SJCRH30 (cell line): ENCODE measurements at regions not wholly inside any gene's neighbourhood (a gene's known extent, or its start where the extent isn't known, plus 50 kb on each side); places are given as distances from the start of the nearest gene placed in this dataset.
A peak's percentile ranks its signal among the peaks of the same experiment; 100 is the strongest.

Experiments used
- DNase-seq, 2 experiments: peaks; one replicate each; pipeline ENCODE4 v3.0.0-alpha.2; 2015 to 2020
- H3K27ac ChIP-seq: fragments of 250-450 bp; sonication (Bioruptor Pico); 2 replicates; pipeline ENCODE4 v1.5.1; 2020; ENCODE audit warnings: mild to moderate bottlenecking, moderate library complexity
- H3K27me3 ChIP-seq: fragments of 250-450 bp; sonication (Bioruptor Pico); 2 replicates; pipeline ENCODE4 v1.5.1; 2020; ENCODE audit warnings: mild to moderate bottlenecking, moderate library complexity
- H3K36me3 ChIP-seq: fragments of 250-450 bp; sonication (Bioruptor Pico); 2 replicates; pipeline ENCODE4 v1.5.1; 2020; ENCODE audit warnings: mild to moderate bottlenecking, moderate library complexity
- H3K4me1 ChIP-seq: fragments of 250-450 bp; sonication (Bioruptor Pico); 2 replicates; pipeline ENCODE4 v1.5.1; 2020; ENCODE audit warnings: mild to moderate bottlenecking, moderate library complexity
- H3K4me3 ChIP-seq: fragments of 250-450 bp; sonication (Bioruptor Pico); 2 replicates; pipeline ENCODE4 v1.5.1; 2020; ENCODE audit warnings: mild to moderate bottlenecking, moderate library complexity
- H3K9me3 ChIP-seq: fragments of 250-450 bp; sonication (Bioruptor Pico); replicated peaks from 2 replicates; pipeline ENCODE4 v1.5.1; 2020; ENCODE audit warnings: mild to moderate bottlenecking, moderate library complexity

GRCh38 chr3:22981861-22982260, 221.3 kb upstream of the UBE2E2 start:
- no peaks in the 10 kb centered on the region for H3K36me3 ChIP-seq
- no peak overlapping the region for H3K27ac ChIP-seq
- peaks cover 3% of the 10 kb centered on the region; the same call in 1 of the 2 replicates for H3K9me3 ChIP-seq
- H3K27me3 ChIP-seq, result no peaks in the 10 kb centered on the region
- no peak overlapping the region for H3K4me3 ChIP-seq
- no peak for DNase-seq
- H3K4me1 ChIP-seq, result peaks cover 39% of the 10 kb centered on the region

GRCh38 chr3:22982981-22983587, 220.0 kb upstream of the UBE2E2 start:
- peak; percentile 60 to 82 for DNase-seq
- H3K4me1 ChIP-seq, result peaks cover 39% of the 10 kb centered on the region

GRCh38 chr3:22986958-22987357, 216.2 kb upstream of the UBE2E2 start:
- H3K4me3 ChIP-seq, result no peak overlapping the region
- no peak for DNase-seq
- no peak overlapping the region for H3K27ac ChIP-seq
- H3K27me3 ChIP-seq, result no peaks in the 10 kb centered on the region
- H3K36me3 ChIP-seq, result no peaks in the 10 kb centered on the region
- H3K9me3 ChIP-seq, result peaks cover 3% of the 10 kb centered on the region; the same call in 1 of the 2 replicates
- peaks cover 16% of the 10 kb centered on the region for H3K4me1 ChIP-seq

More at GRCh38 chr3:22982981-22983587, 220.0 kb upstream of the UBE2E2 start:
- Histone ChIP-seq H3K27ac (peak overlapping the region; percentile 4; the same call in 1 of the 2 replicates), H3K4me3 (no peak overlapping the region), H3K27me3 (no peaks in the 10 kb centered on the region), H3K9me3 (peaks cover 3% of the 10 kb centered on the region; the same call in 1 of the 2 replicates), H3K36me3 (no peaks in the 10 kb centered on the region)

- Histone ChIP-seq H3K4me1 (peaks cover under 1% of the 10 kb centered on the region), H3K9me3 (no peaks in the 10 kb centered on the region), H3K36me3 (no peaks in the 10 kb centered on the region), H3K27me3 (0 out of 2 replicates have a peak, but pooled peaks cover under 1% of the 10 kb centered on the region), H3K27ac (no peak overlapping the region), H3K4me3 (no peak overlapping the region)
- DNase-seq, result peak in 1 of 2 experiments; percentile 29
These were observed 214.6 kb upstream of the UBE2E2 start for GRCh38 chr3:22988566-22988965.

- Histone ChIP-seq H3K36me3 (no peaks in the 10 kb centered on the region), H3K27me3 (0 out of 2 replicates have a peak, but pooled peaks cover 4% of the 10 kb centered on the region), H3K9me3 (no peaks in the 10 kb centered on the region), H3K4me3 (no peak overlapping the region), H3K27ac (no peak overlapping the region), H3K4me1 (no peaks in the 10 kb centered on the region)
- DNase-seq, result no peak
These were observed 213.4 kb upstream of the UBE2E2 start for GRCh38 chr3:22989716-22990115.

GRCh38 chr3:22990291-22991200, 212.6 kb upstream of the UBE2E2 start:
- no peak for DNase-seq
- no peaks in the 10 kb centered on the region for H3K36me3 ChIP-seq
- H3K27ac ChIP-seq, result no peak overlapping the region
- H3K4me3 ChIP-seq, result no peak overlapping the region
- no peaks in the 10 kb centered on the region for H3K4me1 ChIP-seq
- H3K9me3 ChIP-seq, result no peaks in the 10 kb centered on the region
- H3K27me3 ChIP-seq, result 0 out of 2 replicates have a peak, but pooled peaks cover 4% of the 10 kb centered on the region

GRCh38 chr3:22994781-22995180, 208.3 kb upstream of the UBE2E2 start:
- H3K27me3 ChIP-seq, result 0 out of 2 replicates have a peak, but pooled peaks cover 4% of the 10 kb centered on the region
- H3K4me1 ChIP-seq, result no peaks in the 10 kb centered on the region
- H3K36me3 ChIP-seq, result no peaks in the 10 kb centered on the region
- DNase-seq, result no peak
- H3K27ac ChIP-seq, result no peak overlapping the region
- no peaks in the 10 kb centered on the region for H3K9me3 ChIP-seq
- no peak overlapping the region for H3K4me3 ChIP-seq

- no peak overlapping the region for H3K27ac ChIP-seq
- H3K4me3 ChIP-seq, result no peak overlapping the region
- H3K4me1 ChIP-seq, result no peaks in the 10 kb centered on the region
- H3K27me3 ChIP-seq, result 0 out of 2 replicates have a peak, but pooled peaks cover 4% of the 10 kb centered on the region
- no peaks in the 10 kb centered on the region for H3K9me3 ChIP-seq
- no peak for DNase-seq
- no peaks in the 10 kb centered on the region for H3K36me3 ChIP-seq
These were observed 206.1 kb upstream of the UBE2E2 start for GRCh38 chr3:22996920-22997571.

GRCh38 chr3:23000371-23000770, 202.8 kb upstream of the UBE2E2 start:
- H3K4me3 ChIP-seq, result no peak overlapping the region
- peaks cover 13% of the 10 kb centered on the region; the same call in 1 of the 2 replicates for H3K4me1 ChIP-seq
- H3K27ac ChIP-seq, result no peak overlapping the region
- H3K36me3 ChIP-seq, result no peaks in the 10 kb centered on the region
- no peaks in the 10 kb centered on the region for H3K27me3 ChIP-seq
- no peak for DNase-seq
- no peaks in the 10 kb centered on the region for H3K9me3 ChIP-seq

GRCh38 chr3:23002151-23002550, 201.0 kb upstream of the UBE2E2 start:
- Histone ChIP-seq H3K36me3 (no peaks in the 10 kb centered on the region), H3K4me1 (peaks cover 13% of the 10 kb centered on the region; the same call in 1 of the 2 replicates), H3K27ac (no peak overlapping the region), H3K4me3 (no peak overlapping the region), H3K9me3 (no peaks in the 10 kb centered on the region), H3K27me3 (no peaks in the 10 kb centered on the region)
- DNase-seq, result no peak

GRCh38 chr3:23002836-23003732, 200.0 kb upstream of the UBE2E2 start:
- Histone ChIP-seq H3K27ac (no peak overlapping the region), H3K36me3 (no peaks in the 10 kb centered on the region), H3K4me1 (peaks cover 13% of the 10 kb centered on the region; the same call in 1 of the 2 replicates), H3K9me3 (no peaks in the 10 kb centered on the region), H3K4me3 (peak overlapping the region; percentile 5), H3K27me3 (no peaks in the 10 kb centered on the region)
- DNase-seq, result peak; percentile 63 to 88

GRCh38 chr3:23003733-23004046, 199.4 kb upstream of the UBE2E2 start:
- DNase-seq, result no peak
- Histone ChIP-seq H3K36me3 (no peaks in the 10 kb centered on the region), H3K4me3 (no peak overlapping the region), H3K9me3 (no peaks in the 10 kb centered on the region), H3K27me3 (no peaks in the 10 kb centered on the region), H3K4me1 (peaks cover 13% of the 10 kb centered on the region; the same call in 1 of the 2 replicates), H3K27ac (no peak overlapping the region)

GRCh38 chr3:23004971-23005370, 198.2 kb upstream of the UBE2E2 start:
- H3K27me3 ChIP-seq, result no peaks in the 10 kb centered on the region
- H3K4me1 ChIP-seq, result peaks cover 13% of the 10 kb centered on the region; the same call in 1 of the 2 replicates
- 0 out of 2 replicates have a peak, but pooled peaks cover 1% of the 10 kb centered on the region for H3K9me3 ChIP-seq
- DNase-seq, result no peak
- H3K4me3 ChIP-seq, result no peak overlapping the region
- no peaks in the 10 kb centered on the region for H3K36me3 ChIP-seq
- H3K27ac ChIP-seq, result no peak overlapping the region

GRCh38 chr3:23017801-23018200, 185.3 kb upstream of the UBE2E2 start:
- H3K9me3 ChIP-seq, result no peaks in the 10 kb centered on the region; the same call in 1 of the 2 replicates
- H3K4me1 ChIP-seq, result peaks cover 18% of the 10 kb centered on the region
- no peaks in the 10 kb centered on the region for H3K27me3 ChIP-seq
- H3K36me3 ChIP-seq, result 0 out of 2 replicates have a peak, but pooled peaks cover 2% of the 10 kb centered on the region
- DNase-seq, result no peak
- no peak overlapping the region for H3K4me3 ChIP-seq
- no peak overlapping the region for H3K27ac ChIP-seq
